ENCODE measurements at regions not wholly inside any gene's neighbourhood (a gene's known extent, or its start where the extent isn't known, plus 50 kb on each side); places are given as distances from the start of the nearest gene placed in this dataset.

- DNase-seq (ENCODE audit: low read depth) = no peak
- H3K4me3 ChIP-seq (ENCODE audit: low read depth, low read length) = no peak overlapping the region
- no peak for TF ChIP-seq CTCF (IDR thresholded peaks at IDR 0.05; ENCODE audit: low read depth, low read length, missing control alignments)
These were observed 355.8 kb upstream of the LYPLAL1 start for GRCh38 chr1:218817691-218818465.

- H3K4me3 ChIP-seq (ENCODE audit: low read depth, low read length) = no peak overlapping the region
- DNase-seq (ENCODE audit: low read depth) = no peak
- TF ChIP-seq CTCF (IDR thresholded peaks at IDR 0.05; ENCODE audit: low read depth, low read length, missing control alignments) = no peak
These were observed 350.3 kb upstream of the LYPLAL1 start for GRCh38 chr1:218823291-218823900.

GRCh38 chr1:218827486-218827885 is 346.2 kb upstream of the LYPLAL1 start:
- DNase-seq (ENCODE audit: low read depth) = no peak
- H3K4me3 ChIP-seq (ENCODE audit: low read depth, low read length) = no peak overlapping the region
- no peak for TF ChIP-seq CTCF (IDR thresholded peaks at IDR 0.05; ENCODE audit: low read depth, low read length, missing control alignments)

- TF ChIP-seq CTCF (IDR thresholded peaks at IDR 0.05; ENCODE audit: low read depth, low read length, missing control alignments) = no peak
- no peak for DNase-seq (ENCODE audit: low read depth)
- no peak overlapping the region for H3K4me3 ChIP-seq (ENCODE audit: low read depth, low read length)
These were observed 345.5 kb upstream of the LYPLAL1 start for GRCh38 chr1:218828125-218828650.

- no peak overlapping the region for H3K4me3 ChIP-seq (ENCODE audit: low read depth, low read length)
- no peak for TF ChIP-seq CTCF (IDR thresholded peaks at IDR 0.05; ENCODE audit: low read depth, low read length, missing control alignments)
- no peak for DNase-seq (ENCODE audit: low read depth)
These were observed 344.6 kb upstream of the LYPLAL1 start for GRCh38 chr1:218829097-218829496.

- H3K4me3 ChIP-seq (ENCODE audit: low read depth, low read length) = no peak overlapping the region
- no peak for TF ChIP-seq CTCF (IDR thresholded peaks at IDR 0.05; ENCODE audit: low read depth, low read length, missing control alignments)
- no peak for DNase-seq (ENCODE audit: low read depth)
These were observed 338.1 kb upstream of the LYPLAL1 start for GRCh38 chr1:218835609-218836008.

All from GM12864 (cell line).